ENCODE measurements at regions not wholly inside any gene's neighbourhood (a gene's known extent, or its start where the extent isn't known, plus 50 kb on each side); places are given as distances from the start of the nearest gene placed in this dataset.

DNA sequence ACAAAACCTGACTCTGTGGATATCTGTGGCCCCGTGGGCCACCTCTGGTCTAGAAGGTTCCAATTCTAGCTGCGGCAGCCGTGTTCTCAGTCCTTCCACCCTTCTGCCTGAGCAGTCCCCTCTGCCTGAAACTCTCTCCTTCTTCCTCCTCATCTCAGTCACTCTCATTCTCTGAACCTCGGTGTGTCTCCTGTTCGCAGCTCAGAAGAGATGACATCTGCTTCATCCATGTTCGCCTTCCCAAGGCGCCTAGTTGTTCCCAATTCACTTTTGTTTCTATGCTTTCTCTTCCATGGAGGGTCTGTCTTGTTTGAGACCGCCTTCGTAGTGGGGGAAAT is 95.5 kb downstream of the CEBPB start:
- no peak for DNase-seq

GRCh38 chr20:50286609-50287008 is 96.0 kb downstream of the CEBPB start:
- DNase-seq = peak; percentile 61

- DNase-seq = no peak
Measured at GRCh38 chr20:50287512-50287911, 96.9 kb downstream of the CEBPB start.

- no peak for DNase-seq
Measured at GRCh38 chr20:50288128-50288623, 97.5 kb downstream of the CEBPB start.

DNA sequence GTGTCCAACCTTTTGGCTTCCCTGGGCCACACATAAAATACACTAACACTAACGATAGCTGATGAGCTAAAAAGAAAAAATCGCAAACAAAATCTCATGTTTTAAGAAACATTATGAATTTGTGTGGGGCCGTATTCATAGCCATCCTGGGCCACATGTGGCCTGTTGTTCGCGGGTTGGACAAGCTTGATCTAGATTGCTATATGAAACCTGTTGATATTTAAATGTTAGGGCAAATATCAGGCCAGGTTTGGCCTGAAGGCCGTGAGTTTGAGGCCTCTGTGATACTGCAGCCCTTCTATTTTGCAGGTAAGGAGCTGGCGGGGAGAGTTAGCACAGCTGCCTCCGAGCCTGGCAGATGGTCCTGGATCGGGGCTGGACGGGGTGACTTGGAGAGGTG is 99.0 kb downstream of the CEBPB start:
- no peak for DNase-seq

GRCh38 chr20:50290112-50290511 is 99.5 kb downstream of the CEBPB start:
- no peak for DNase-seq

DNA sequence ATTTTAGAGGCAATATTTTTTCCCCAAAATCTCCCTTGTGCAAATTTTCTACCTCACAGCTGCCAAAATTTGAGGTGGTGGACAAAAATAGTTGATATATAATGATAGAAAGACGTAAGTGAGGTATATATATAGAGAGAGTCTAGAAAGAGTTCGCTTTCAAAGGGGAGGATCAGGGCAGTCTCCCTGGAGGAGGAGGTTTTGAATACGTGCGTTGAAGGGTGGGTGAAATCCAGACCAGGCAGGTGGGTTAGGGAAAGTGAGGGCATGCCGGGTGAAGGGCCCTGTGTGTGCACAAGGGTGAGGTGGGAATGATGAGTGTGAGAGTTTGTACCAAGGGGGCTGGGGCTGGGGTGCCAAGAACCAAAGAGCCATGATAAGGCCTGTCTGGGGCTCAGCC is 100.2 kb downstream of the CEBPB start:
- DNase-seq = no peak

DNA sequence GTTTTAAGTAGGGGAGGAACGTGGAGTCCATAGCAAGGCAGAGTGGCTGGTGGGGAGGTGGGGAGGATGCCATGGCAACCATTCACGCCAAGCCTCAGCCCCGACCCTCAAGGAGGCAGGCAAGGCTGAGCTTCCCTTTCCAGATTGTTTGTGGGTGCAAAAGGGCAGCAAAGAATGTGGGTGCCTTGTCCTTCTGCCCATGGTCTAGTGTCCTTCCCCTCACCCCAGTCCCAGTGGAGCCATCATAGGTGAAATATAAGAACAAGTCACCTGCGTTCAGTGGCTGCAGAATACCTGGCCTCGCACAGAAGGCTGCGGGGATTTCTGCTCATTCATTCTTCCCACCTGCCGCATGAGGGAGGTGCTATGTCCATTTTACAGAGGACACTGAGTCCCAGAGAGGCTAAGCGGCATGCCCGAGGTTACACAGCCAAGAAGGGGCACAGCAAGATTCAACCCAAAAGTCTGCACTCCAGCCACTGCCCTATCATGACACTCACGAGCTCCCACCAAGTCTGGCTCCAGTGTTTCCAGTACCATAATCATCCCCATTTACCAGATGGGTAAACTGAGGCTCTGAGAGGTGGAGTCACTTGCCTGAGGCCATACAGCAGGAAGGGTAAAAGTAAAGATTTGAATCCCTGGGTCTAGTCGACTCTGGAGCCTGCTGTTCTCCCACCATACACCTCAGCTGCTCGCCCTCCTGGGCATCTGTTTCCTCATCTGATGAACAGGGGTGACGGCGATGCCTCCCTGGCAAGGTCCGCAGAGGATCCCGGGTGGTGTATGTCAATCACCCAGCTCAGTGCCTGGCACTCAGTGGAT is 100.8 kb downstream of the CEBPB start:
- no peak for DNase-seq

- DNase-seq = no peak
Measured at GRCh38 chr20:50292079-50292590, 101.5 kb downstream of the CEBPB start.

DNA sequence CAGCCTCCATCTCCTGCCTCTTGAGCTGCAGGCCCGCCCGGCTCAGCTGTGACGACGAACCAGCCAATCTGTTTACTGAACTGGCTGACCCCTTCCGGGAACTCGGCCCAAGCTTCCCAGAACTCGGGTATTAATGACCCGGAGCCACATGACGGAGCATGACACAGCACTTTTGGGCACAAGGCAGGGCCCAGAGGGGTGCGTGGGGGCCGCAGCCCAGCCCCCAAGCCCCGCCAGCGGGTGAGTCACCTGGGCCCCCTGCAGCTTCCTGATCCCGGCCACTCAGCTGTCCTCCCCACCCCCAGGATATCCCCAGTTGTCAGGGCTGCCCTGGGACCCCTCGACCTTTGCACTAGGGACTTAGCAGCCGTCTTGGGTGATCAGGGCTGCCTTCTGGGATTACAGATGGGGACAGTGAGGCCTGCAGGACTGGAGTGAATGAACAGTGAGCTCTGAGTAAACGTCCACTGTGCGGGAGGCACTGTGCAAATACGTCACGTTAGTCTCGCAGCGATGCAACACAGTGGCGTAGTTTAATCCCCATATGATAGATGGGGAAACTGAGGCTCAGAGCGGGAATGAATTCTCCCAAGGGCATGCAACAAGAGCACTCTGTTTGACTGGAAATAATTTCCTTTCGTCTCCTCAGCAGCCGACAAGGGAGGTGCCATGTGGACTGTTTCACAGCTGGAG is 102.1 kb downstream of the CEBPB start:
- no peak for DNase-seq

- DNase-seq = no peak
Measured at GRCh38 chr20:50293284-50294139, 102.9 kb downstream of the CEBPB start.

GRCh38 chr20:50294164-50295088 is 103.8 kb downstream of the CEBPB start:
- DNase-seq = no peak

GRCh38 chr20:50295345-50295744 is 104.7 kb downstream of the CEBPB start:
- DNase-seq = no peak

GRCh38 chr20:50295762-50296449 is 105.3 kb downstream of the CEBPB start:
- DNase-seq = no peak

GRCh38 chr20:50296450-50297375 is 106.1 kb downstream of the CEBPB start:
- no peak for DNase-seq

DNA sequence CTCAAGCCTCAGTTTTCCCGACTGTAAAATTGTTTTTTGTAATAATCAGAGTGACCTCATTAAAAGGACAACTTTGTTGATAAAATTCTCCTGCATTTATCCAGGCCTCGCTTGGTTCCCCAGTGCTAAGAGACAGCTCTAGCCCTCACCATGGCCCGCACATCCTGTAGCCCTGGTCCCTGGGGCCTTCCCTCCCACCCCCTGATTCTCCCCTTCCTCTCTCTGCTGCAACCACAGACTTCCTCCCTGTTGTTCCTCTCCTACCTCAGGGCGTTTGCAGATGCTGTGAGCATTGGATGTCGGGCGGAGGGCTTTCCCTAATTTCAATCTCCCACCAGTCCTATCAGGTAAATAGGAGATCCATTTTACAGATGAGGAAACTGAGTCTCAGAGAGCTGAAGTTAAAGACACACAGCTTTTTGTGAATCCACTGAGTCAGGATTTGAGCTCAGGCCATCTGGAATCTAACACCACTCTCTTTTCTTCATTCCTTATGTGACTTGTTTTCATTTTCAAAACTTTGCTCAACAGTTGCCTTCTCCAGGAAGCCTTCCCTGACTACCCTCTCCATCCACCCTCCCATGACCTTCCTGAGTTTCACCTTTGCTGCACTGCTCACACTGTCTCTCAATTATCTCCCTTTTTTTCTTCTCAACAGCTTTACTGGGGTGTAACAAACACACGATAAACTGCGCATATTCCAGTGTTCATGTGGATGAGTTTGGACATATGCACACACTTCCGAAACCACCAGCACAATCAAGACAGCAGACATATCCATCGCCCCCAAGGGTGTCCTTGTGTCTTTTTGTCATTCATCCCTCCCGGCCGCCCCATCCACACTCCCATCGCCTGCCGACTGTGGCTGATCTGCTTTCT is 107.1 kb downstream of the CEBPB start:
- no peak for DNase-seq

GRCh38 chr20:50298554-50299324 is 108.1 kb downstream of the CEBPB start:
- DNase-seq = no peak

DNA sequence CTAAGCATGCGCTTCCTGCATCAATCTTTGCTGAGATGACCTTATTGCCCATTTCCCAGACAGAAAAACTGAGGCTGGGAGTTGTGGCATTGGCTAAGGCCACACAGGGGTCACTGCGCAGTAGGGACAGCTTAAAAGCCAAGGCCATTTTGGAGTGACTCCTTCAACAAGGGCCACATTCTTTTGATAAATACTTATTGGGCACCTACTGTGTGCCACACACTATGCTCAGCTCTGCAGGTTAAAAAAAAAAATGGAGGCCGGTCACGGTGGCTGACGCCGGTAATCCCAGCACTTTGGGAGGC is 108.6 kb downstream of the CEBPB start:
- no peak for DNase-seq

DNA sequence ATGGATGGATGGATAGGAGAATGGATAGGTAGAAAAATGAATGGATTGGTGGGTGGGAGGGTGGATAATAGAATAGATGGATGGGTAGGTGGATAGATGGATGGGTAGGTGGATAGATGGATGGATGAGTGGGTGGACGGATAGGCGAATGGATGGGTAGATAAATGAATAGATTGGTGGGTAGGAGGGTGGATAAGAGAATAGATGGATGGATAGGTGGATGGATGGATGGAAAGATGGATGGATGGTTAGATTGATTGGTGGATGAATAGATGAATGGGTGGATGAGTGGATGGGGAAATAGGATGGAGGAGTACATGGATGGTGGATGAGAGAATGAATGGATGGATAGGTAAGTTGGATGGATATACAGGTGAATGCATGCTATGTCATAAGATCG is 110.5 kb downstream of the CEBPB start:
- no peak for DNase-seq

All from amniotic stem cell (primary cell).